ENCODE measurements at regions not wholly inside any gene's neighbourhood (a gene's known extent, or its start where the extent isn't known, plus 50 kb on each side); places are given as distances from the start of the nearest gene placed in this dataset.

DNA sequence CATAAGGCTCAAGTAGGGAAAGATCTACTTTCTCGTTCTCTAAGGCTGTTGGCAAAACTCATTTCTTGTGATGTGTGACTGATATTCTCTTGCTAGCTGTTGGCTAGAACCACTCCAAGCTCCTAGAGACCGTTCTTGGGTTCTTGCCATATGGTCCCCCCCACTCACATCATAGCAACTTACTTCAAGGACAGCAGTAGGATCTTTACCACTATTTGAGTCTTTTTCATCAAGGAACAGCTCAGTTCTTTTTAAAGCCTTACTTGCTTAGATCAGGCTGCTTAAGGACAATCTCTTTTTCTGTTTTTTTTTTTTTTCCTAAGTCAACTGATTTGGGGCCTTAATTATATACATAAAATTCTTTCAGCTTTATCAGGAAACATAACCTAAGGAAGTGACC lies 251.1 kb downstream of the GPR37 start:
- no peak for DNase-seq (ENCODE audit: unreplicated experiment)
- CTCF ChIA-PET, result no interaction called here
- Mint-ChIP-seq H3K9me3 (ENCODE audit: unreplicated experiment) (no peaks in the 10 kb centered on the region), H3K27me3 (ENCODE audit: insufficient read depth, unreplicated experiment) (no peaks in the 10 kb centered on the region), H3K36me3 (ENCODE audit: insufficient read depth, unreplicated experiment) (no peaks in the 10 kb centered on the region), H3K4me1 (ENCODE audit: insufficient read depth, unreplicated experiment) (no peaks in the 10 kb centered on the region), H3K27ac (ENCODE audit: low read depth, unreplicated experiment) (no peak overlapping the region), H3K4me3 (ENCODE audit: unreplicated experiment) (no peak overlapping the region)
- intact Hi-C loops (cut with micrococcal nuclease), result no loop called here
- no TSS peak for BruUV-seq (replicated peaks)
- no peak for TF ChIP-seq CTCF (IDR thresholded peaks at IDR 0.05; ENCODE audit: unreplicated experiment)
- POLR2A ChIA-PET, result interaction anchor here (0.5 kb wide), 1 partner anchor 208 kb away, joined by 3 read pairs; no protein-coding TSS in a partner anchor

GRCh38 chr7:124497176-124497575 lies 268.4 kb downstream of the GPR37 start:
- no peaks in the 10 kb centered on the region for H3K9me3 Mint-ChIP-seq (ENCODE audit: unreplicated experiment)
- H3K27me3 Mint-ChIP-seq (ENCODE audit: insufficient read depth, unreplicated experiment), result no peaks in the 10 kb centered on the region
- intact Hi-C loops (cut with micrococcal nuclease), result no loop called here
- no peaks in the 10 kb centered on the region for H3K36me3 Mint-ChIP-seq (ENCODE audit: insufficient read depth, unreplicated experiment)
- no peaks in the 10 kb centered on the region for H3K4me1 Mint-ChIP-seq (ENCODE audit: insufficient read depth, unreplicated experiment)
- TF ChIP-seq CTCF (IDR thresholded peaks at IDR 0.05; ENCODE audit: unreplicated experiment), result no peak
- DNase-seq (ENCODE audit: unreplicated experiment), result peak; percentile 29
- ChIA-PET POLR2A (interaction anchor here (0.6 to 0.7 kb wide), 2 partner anchors 14 to 39 kb away, joined by 3 to 4 read pairs; no protein-coding TSS in a partner anchor), CTCF (interaction anchor here (0.7 kb wide), 1 partner anchor 396 kb away, joined by 3 read pairs; no protein-coding TSS in a partner anchor)
- H3K4me3 Mint-ChIP-seq (ENCODE audit: unreplicated experiment), result no peak overlapping the region
- no TSS peak for BruUV-seq (replicated peaks)
- H3K27ac Mint-ChIP-seq (ENCODE audit: low read depth, unreplicated experiment), result no peak overlapping the region

- no peak overlapping the region for H3K4me3 Mint-ChIP-seq (ENCODE audit: unreplicated experiment)
- no TSS peak for BruUV-seq (replicated peaks)
- ChIA-PET POLR2A (interaction anchor here (1.0 kb wide), 1 partner anchor 9 kb away, joined by 4 read pairs; no protein-coding TSS in a partner anchor), CTCF (no interaction called here)
- H3K36me3 Mint-ChIP-seq (ENCODE audit: insufficient read depth, unreplicated experiment), result no peaks in the 10 kb centered on the region
- no peaks in the 10 kb centered on the region for H3K27me3 Mint-ChIP-seq (ENCODE audit: insufficient read depth, unreplicated experiment)
- intact Hi-C loops (cut with micrococcal nuclease), result no loop called here
- H3K27ac Mint-ChIP-seq (ENCODE audit: low read depth, unreplicated experiment), result no peak overlapping the region
- DNase-seq (ENCODE audit: unreplicated experiment), result no peak
- no peak for TF ChIP-seq CTCF (IDR thresholded peaks at IDR 0.05; ENCODE audit: unreplicated experiment)
- H3K4me1 Mint-ChIP-seq (ENCODE audit: insufficient read depth, unreplicated experiment), result no peaks in the 10 kb centered on the region
- H3K9me3 Mint-ChIP-seq (ENCODE audit: unreplicated experiment), result no peaks in the 10 kb centered on the region
These were observed 275.7 kb downstream of the GPR37 start for GRCh38 chr7:124489925-124490324.

DNA sequence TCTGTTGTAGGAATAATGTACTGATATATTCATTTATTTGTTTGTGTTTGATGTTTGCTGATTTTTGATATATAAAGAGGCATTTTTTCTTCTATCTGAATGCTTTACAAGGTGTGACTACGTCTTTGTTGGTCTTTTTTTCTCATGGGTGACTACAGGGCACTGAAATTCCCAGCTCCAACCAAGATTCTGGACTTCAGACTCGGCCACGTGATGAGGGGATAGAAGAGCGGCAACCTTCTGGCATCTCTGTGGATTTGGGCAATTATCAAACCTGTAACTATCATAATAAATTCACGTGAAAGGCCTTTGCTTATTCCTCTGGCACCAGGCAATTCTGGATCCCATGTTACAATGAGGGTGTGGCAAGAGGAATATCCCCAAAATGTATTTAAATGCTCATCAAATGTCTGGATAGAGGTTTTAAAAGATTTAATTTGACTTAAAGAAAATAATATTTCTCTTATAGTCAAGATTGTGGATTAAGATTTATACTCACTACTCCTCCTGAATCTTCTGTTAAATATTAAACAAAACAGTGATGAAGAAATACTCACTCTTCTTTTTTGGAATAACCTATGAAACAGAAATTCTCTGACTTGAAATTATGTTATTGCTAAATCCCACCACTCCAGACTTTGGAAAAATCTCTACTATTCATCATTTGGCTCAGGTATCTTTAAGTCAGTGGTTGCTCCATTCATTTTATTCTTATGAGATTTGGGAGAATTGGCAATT lies 276.3 kb downstream of the GPR37 start:
- no peaks in the 10 kb centered on the region for H3K9me3 Mint-ChIP-seq (ENCODE audit: unreplicated experiment)
- POLR2A ChIA-PET, result interaction anchor here (1.0 kb wide), 1 partner anchor 10 kb away, joined by 4 read pairs; no protein-coding TSS in a partner anchor
- CTCF ChIA-PET, result no interaction called here
- intact Hi-C loops (cut with micrococcal nuclease), result no loop called here
- no peak overlapping the region for H3K27ac Mint-ChIP-seq (ENCODE audit: low read depth, unreplicated experiment)
- no peak overlapping the region for H3K4me3 Mint-ChIP-seq (ENCODE audit: unreplicated experiment)
- H3K4me1 Mint-ChIP-seq (ENCODE audit: insufficient read depth, unreplicated experiment), result no peaks in the 10 kb centered on the region
- BruUV-seq (replicated peaks), result no TSS peak
- no peak for DNase-seq (ENCODE audit: unreplicated experiment)
- H3K27me3 Mint-ChIP-seq (ENCODE audit: insufficient read depth, unreplicated experiment), result no peaks in the 10 kb centered on the region
- TF ChIP-seq CTCF (IDR thresholded peaks at IDR 0.05; ENCODE audit: unreplicated experiment), result no peak
- H3K36me3 Mint-ChIP-seq (ENCODE audit: insufficient read depth, unreplicated experiment), result no peaks in the 10 kb centered on the region

Data from MCF 10A (cell line).